Osteoblast (primary cell): ENCODE measurements at regions not wholly inside any gene's neighbourhood (a gene's known extent, or its start where the extent isn't known, plus 50 kb on each side); places are given as distances from the start of the nearest gene placed in this dataset.

ENCODE experiments used
- DNase-seq: peaks from one replicate; pipeline ENCODE4 v3.0.0; 2011; ENCODE audit warnings: low spot score, mixed read lengths; ENCODE audit not compliant: insufficient read length; ENCODE audit errors: missing footprints
- H2AFZ ChIP-seq: 2 replicates; pipeline ENCODE4 v1.6.0; 2011; ENCODE audit warnings: mild to moderate bottlenecking, low read length
- H3K27ac ChIP-seq: 2 replicates; pipeline ENCODE4 v1.5.1; 2011; ENCODE audit warnings: mild to moderate bottlenecking, low read depth, low read length, moderate library complexity
- H3K27me3 ChIP-seq: 2 replicates; pipeline ENCODE4 v1.6.0; 2012; ENCODE audit warnings: mild to moderate bottlenecking, control low read depth, inconsistent platforms, low read length, moderate library complexity; ENCODE audit not compliant: insufficient read depth
- H3K36me3 ChIP-seq: 2 replicates; pipeline ENCODE4 v1.5.1; 2011; ENCODE audit warnings: mild to moderate bottlenecking, low read length, control low read depth, moderate library complexity; ENCODE audit not compliant: insufficient read depth
- H3K4me1 ChIP-seq: 2 replicates; pipeline ENCODE4 v1.5.1; 2011; ENCODE audit warnings: mild to moderate bottlenecking, low read length, control low read depth, moderate library complexity; ENCODE audit not compliant: insufficient read depth
- H3K4me2 ChIP-seq: 2 replicates; pipeline ENCODE4 v1.6.0; 2011; ENCODE audit warnings: mild to moderate bottlenecking, low read length; ENCODE audit not compliant: insufficient read depth
- H3K4me3 ChIP-seq: fragments of 200-600 bp; sonication (generic); 3 replicates; pipeline ENCODE4 v1.5.1; 2012; ENCODE audit warnings: mild to moderate bottlenecking, low read length, inconsistent platforms; ENCODE audit not compliant: insufficient read depth
- H3K79me2 ChIP-seq: 2 replicates; pipeline ENCODE4 v1.6.0; 2012; ENCODE audit warnings: mild to moderate bottlenecking, low read length, control low read depth, inconsistent platforms; ENCODE audit not compliant: insufficient read depth
- H3K9me3 ChIP-seq: 2 replicates; pipeline ENCODE4 v1.5.1; 2011; ENCODE audit warnings: low read depth, low read length, control low read depth
- H4K20me1 ChIP-seq: 2 replicates; pipeline ENCODE4 v1.6.0; 2012; ENCODE audit warnings: mild to moderate bottlenecking, low read length, control low read depth; ENCODE audit not compliant: insufficient read depth
- CTCF ChIP-seq: IDR thresholded peaks from 2 replicates; pipeline ENCODE4 v1.5.1; 2011; ENCODE audit warnings: mild to moderate bottlenecking, low read depth, low read length, moderate library complexity; ENCODE audit errors: extremely low read depth

- no peak for DNase-seq
- Histone ChIP-seq H3K9me3 (no peaks in the 10 kb centered on the region), H3K4me3 (no peak overlapping the region), H3K27ac (no peak overlapping the region), H3K79me2 (no peaks in the 10 kb centered on the region), H3K4me2 (no peak overlapping the region), H3K27me3 (peaks cover 8% of the 10 kb centered on the region), H4K20me1 (no peaks in the 10 kb centered on the region), H3K4me1 (no peaks in the 10 kb centered on the region), H2AFZ (no peak overlapping the region), H3K36me3 (no peaks in the 10 kb centered on the region)
- no peak for TF ChIP-seq CTCF
Measured at GRCh38 chr20:61168605-61169004, 83.5 kb upstream of the CDH4 start.

- H3K4me1 ChIP-seq: no peaks in the 10 kb centered on the region
- TF ChIP-seq CTCF: no peak
Measured at GRCh38 chr20:61169874-61170273, 82.2 kb upstream of the CDH4 start.

GRCh38 chr20:61170496-61171320 lies 81.4 kb upstream of the CDH4 start:
- Histone ChIP-seq H2AFZ (no peak overlapping the region), H3K4me2 (no peak overlapping the region), H3K27ac (no peak overlapping the region), H3K4me3 (no peak overlapping the region), H3K4me1 (no peaks in the 10 kb centered on the region), H3K9me3 (no peaks in the 10 kb centered on the region), H3K27me3 (peaks cover 8% of the 10 kb centered on the region), H3K36me3 (no peaks in the 10 kb centered on the region), H4K20me1 (no peaks in the 10 kb centered on the region), H3K79me2 (no peaks in the 10 kb centered on the region)
- no peak for TF ChIP-seq CTCF
- no peak for DNase-seq

More at GRCh38 chr20:61169874-61170273, 82.2 kb upstream of the CDH4 start:
- no peaks in the 10 kb centered on the region for H3K9me3 ChIP-seq
- no peaks in the 10 kb centered on the region for H4K20me1 ChIP-seq
- DNase-seq: no peak
- no peaks in the 10 kb centered on the region for H3K79me2 ChIP-seq
- H3K4me3 ChIP-seq: no peak overlapping the region
- H3K36me3 ChIP-seq: no peaks in the 10 kb centered on the region
- no peak overlapping the region for H3K27ac ChIP-seq
- H3K27me3 ChIP-seq: peaks cover 8% of the 10 kb centered on the region
- no peak overlapping the region for H3K4me2 ChIP-seq
- H2AFZ ChIP-seq: no peak overlapping the region

GRCh38 chr20:61173267-61173666 lies 78.8 kb upstream of the CDH4 start:
- Histone ChIP-seq H3K27ac (no peak overlapping the region), H3K79me2 (no peaks in the 10 kb centered on the region), H4K20me1 (no peaks in the 10 kb centered on the region), H3K27me3 (peaks cover 8% of the 10 kb centered on the region), H2AFZ (no peak overlapping the region), H3K4me3 (no peak overlapping the region), H3K4me2 (no peak overlapping the region), H3K36me3 (no peaks in the 10 kb centered on the region), H3K9me3 (no peaks in the 10 kb centered on the region), H3K4me1 (no peaks in the 10 kb centered on the region)
- DNase-seq: no peak
- no peak for TF ChIP-seq CTCF
